Esophagus squamous epithelium (tissue), 4 donors: ENCODE measurements at regions not wholly inside any gene's neighbourhood (a gene's known extent, or its start where the extent isn't known, plus 50 kb on each side); places are given as distances from the start of the nearest gene placed in this dataset.
"Not testable (repeated sequence)": the region's sequence is repeated elsewhere in the genome, so short reads cannot be mapped to it uniquely, and the experiment has no call there.

Experiments
- POLR2A ChIP-seq, 4 donors: fragments of 450-650 bp; IDR thresholded peaks; one replicate each; pipeline ENCODE4 v1.6.1; 2017; ENCODE audit warnings: antibody characterized with exemption in 4 of 4, mild to moderate bottlenecking in 4 of 4, moderate library complexity in 3 of 4
- TF ChIP-seq, protein P1 (sequence below), 6 experiments: fragments of 450-650 bp in 4 of 6; fragments of 200-600 bp in 2 of 6; sonication (generic) in 2 of 6; IDR thresholded peaks; one replicate each; pipeline ENCODE4 v1.5.1; 2016 to 2019; ENCODE audit warnings: antibody characterized with exemption in 6 of 6, mild to moderate bottlenecking in 4 of 6, moderate library complexity in 4 of 6

- TF ChIP-seq, protein P1, sequence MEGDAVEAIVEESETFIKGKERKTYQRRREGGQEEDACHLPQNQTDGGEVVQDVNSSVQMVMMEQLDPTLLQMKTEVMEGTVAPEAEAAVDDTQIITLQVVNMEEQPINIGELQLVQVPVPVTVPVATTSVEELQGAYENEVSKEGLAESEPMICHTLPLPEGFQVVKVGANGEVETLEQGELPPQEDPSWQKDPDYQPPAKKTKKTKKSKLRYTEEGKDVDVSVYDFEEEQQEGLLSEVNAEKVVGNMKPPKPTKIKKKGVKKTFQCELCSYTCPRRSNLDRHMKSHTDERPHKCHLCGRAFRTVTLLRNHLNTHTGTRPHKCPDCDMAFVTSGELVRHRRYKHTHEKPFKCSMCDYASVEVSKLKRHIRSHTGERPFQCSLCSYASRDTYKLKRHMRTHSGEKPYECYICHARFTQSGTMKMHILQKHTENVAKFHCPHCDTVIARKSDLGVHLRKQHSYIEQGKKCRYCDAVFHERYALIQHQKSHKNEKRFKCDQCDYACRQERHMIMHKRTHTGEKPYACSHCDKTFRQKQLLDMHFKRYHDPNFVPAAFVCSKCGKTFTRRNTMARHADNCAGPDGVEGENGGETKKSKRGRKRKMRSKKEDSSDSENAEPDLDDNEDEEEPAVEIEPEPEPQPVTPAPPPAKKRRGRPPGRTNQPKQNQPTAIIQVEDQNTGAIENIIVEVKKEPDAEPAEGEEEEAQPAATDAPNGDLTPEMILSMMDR (IDR thresholded peaks at IDR 0.05): not testable (repeated sequence)
- not testable (repeated sequence) for TF ChIP-seq POLR2A (IDR thresholded peaks at IDR 0.05)
Measured at GRCh38 chr3:20921112-20921511, 735.1 kb upstream of the SGO1 start.
